ENCODE measurements at regions not wholly inside any gene's neighbourhood (a gene's known extent, or its start where the extent isn't known, plus 50 kb on each side); places are given as distances from the start of the nearest gene placed in this dataset.

- H3K4me3 ChIP-seq (ENCODE audit: low read depth, low read length) = no peak overlapping the region
- no peak for TF ChIP-seq CTCF (conservative IDR thresholded peaks at IDR 0.05; ENCODE audit: low read depth, low read length)
- no peak for DNase-seq (ENCODE audit: low read depth)
Measured at GRCh38 chr9:113646946-113647914, 183.7 kb downstream of the RGS3 start.

- TF ChIP-seq CTCF (conservative IDR thresholded peaks at IDR 0.05; ENCODE audit: low read depth, low read length) = no peak
- no peak for DNase-seq (ENCODE audit: low read depth)
- no peak overlapping the region for H3K4me3 ChIP-seq (ENCODE audit: low read depth, low read length)
Measured at GRCh38 chr9:113648048-113648447, 184.5 kb downstream of the RGS3 start.

- DNase-seq (ENCODE audit: low read depth) = no peak
- no peak for TF ChIP-seq CTCF (conservative IDR thresholded peaks at IDR 0.05; ENCODE audit: low read depth, low read length)
- H3K4me3 ChIP-seq (ENCODE audit: low read depth, low read length) = no peak overlapping the region
Measured at GRCh38 chr9:113648586-113648985, 185.1 kb downstream of the RGS3 start.

- no peak for DNase-seq (ENCODE audit: low read depth)
- no peak overlapping the region for H3K4me3 ChIP-seq (ENCODE audit: low read depth, low read length)
- no peak for TF ChIP-seq CTCF (conservative IDR thresholded peaks at IDR 0.05; ENCODE audit: low read depth, low read length)
Measured at GRCh38 chr9:113649054-113649453, 185.5 kb downstream of the RGS3 start.

GRCh38 chr9:113649855-113650206 lies 186.3 kb downstream of the RGS3 start:
- no peak for DNase-seq (ENCODE audit: low read depth)
- H3K4me3 ChIP-seq (ENCODE audit: low read depth, low read length) = no peak overlapping the region
- TF ChIP-seq CTCF (conservative IDR thresholded peaks at IDR 0.05; ENCODE audit: low read depth, low read length) = no peak

- no peak overlapping the region for H3K4me3 ChIP-seq (ENCODE audit: low read depth, low read length)
- no peak for DNase-seq (ENCODE audit: low read depth)
- no peak for TF ChIP-seq CTCF (conservative IDR thresholded peaks at IDR 0.05; ENCODE audit: low read depth, low read length)
Measured at GRCh38 chr9:113650207-113651131, 186.9 kb downstream of the RGS3 start.

Measured in epithelial cell of proximal tubule (primary cell).